ENCODE measurements at regions not wholly inside any gene's neighbourhood (a gene's known extent, or its start where the extent isn't known, plus 50 kb on each side); places are given as distances from the start of the nearest gene placed in this dataset.

GRCh38 chr2:12918835-12919445, 202.2 kb downstream of the TRIB2 start:
- no peaks in the 10 kb centered on the region for H3K27me3 Mint-ChIP-seq (ENCODE audit: low read depth)
- H3K27ac Mint-ChIP-seq = no peak overlapping the region
- CTCF ChIA-PET = no interaction called here
- H3K4me3 Mint-ChIP-seq = no peak overlapping the region
- TF ChIP-seq SMAD4 (CRISPR knock-in tag; IDR thresholded peaks at IDR 0.05) = no peak
- TF ChIP-seq OVOL2 (CRISPR knock-in tag; IDR thresholded peaks at IDR 0.05; ENCODE audit: borderline replicate concordance) = no peak
- TF ChIP-seq FOXP4 (CRISPR knock-in tag; IDR thresholded peaks at IDR 0.05) = no peak
- TF ChIP-seq SP1 (CRISPR knock-in tag; conservative IDR thresholded peaks at IDR 0.05) = no peak
- no peak for TF ChIP-seq ZNF263 (CRISPR knock-in tag; IDR thresholded peaks at IDR 0.05; ENCODE audit: low read depth)
- TF ChIP-seq TCF7 (CRISPR knock-in tag; IDR thresholded peaks at IDR 0.05; ENCODE audit: low read depth) = no peak
- no peak for TF ChIP-seq ZNF425 (CRISPR knock-in tag; conservative IDR thresholded peaks at IDR 0.05)
- TF ChIP-seq PREB (CRISPR knock-in tag; IDR thresholded peaks at IDR 0.05; ENCODE audit: borderline replicate concordance) = no peak
- TF ChIP-seq IRF1 (CRISPR knock-in tag; IDR thresholded peaks at IDR 0.05) = no peak
- no peak for TF ChIP-seq HMGXB4 (CRISPR knock-in tag; IDR thresholded peaks at IDR 0.05)
- no peak for TF ChIP-seq ZSCAN18 (CRISPR knock-in tag; IDR thresholded peaks at IDR 0.05)
- TF ChIP-seq ZNF671 (CRISPR knock-in tag; IDR thresholded peaks at IDR 0.05) = no peak
- TF ChIP-seq PRDM15 (CRISPR knock-in tag; IDR thresholded peaks at IDR 0.05) = no peak
- no peak for DNase-seq (ENCODE audit: low spot score)
- H3K9me3 Mint-ChIP-seq = peaks cover 8% of the 10 kb centered on the region; the same call in 1 of the 2 replicates
- H3K36me3 Mint-ChIP-seq = no peaks in the 10 kb centered on the region
- POLR2A ChIA-PET = no interaction called here
- ATAC-seq = no peak
- no peaks in the 10 kb centered on the region for H3K4me1 Mint-ChIP-seq

All from WTC11 (cell line).